ENCODE measurements at regions not wholly inside any gene's neighbourhood (a gene's known extent, or its start where the extent isn't known, plus 50 kb on each side); places are given as distances from the start of the nearest gene placed in this dataset.

DNA sequence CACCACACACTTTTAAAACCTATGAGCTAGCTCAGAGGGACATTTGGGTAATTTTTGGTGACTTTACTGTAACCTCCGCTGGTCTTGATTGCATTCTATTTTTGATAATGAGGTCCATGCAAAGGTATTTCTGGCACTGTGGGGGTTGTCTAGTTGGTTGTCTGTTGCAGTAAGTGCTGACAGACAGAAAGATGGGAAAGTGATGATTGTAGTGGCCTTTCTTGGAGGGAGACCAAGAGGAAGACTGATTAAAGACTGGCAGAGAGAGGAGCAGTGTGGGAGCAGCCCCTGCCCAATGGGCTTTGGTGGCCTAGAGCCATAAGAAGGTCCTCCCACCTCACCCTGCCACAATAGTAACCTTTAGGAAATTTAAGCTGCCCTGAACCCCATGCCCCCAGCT is 173.4 kb upstream of the CTBP2 start:
- DNase-seq (ENCODE audit: low spot score), result no peak
- H3K27me3 Mint-ChIP-seq (ENCODE audit: low read depth), result peaks cover 2% of the 10 kb centered on the region
- H3K9me3 Mint-ChIP-seq (ENCODE audit: low read depth), result peaks cover 6% of the 10 kb centered on the region
- no peak overlapping the region for H3K27ac Mint-ChIP-seq (ENCODE audit: unreplicated experiment)
- peaks cover 11% of the 10 kb centered on the region for H3K4me1 Mint-ChIP-seq (ENCODE audit: low read depth)
- H3K4me3 Mint-ChIP-seq (ENCODE audit: unreplicated experiment), result no peak overlapping the region
- TF ChIP-seq CTCF (IDR thresholded peaks at IDR 0.05), result no peak
- H3K36me3 Mint-ChIP-seq (ENCODE audit: low read depth), result no peaks in the 10 kb centered on the region

DNA sequence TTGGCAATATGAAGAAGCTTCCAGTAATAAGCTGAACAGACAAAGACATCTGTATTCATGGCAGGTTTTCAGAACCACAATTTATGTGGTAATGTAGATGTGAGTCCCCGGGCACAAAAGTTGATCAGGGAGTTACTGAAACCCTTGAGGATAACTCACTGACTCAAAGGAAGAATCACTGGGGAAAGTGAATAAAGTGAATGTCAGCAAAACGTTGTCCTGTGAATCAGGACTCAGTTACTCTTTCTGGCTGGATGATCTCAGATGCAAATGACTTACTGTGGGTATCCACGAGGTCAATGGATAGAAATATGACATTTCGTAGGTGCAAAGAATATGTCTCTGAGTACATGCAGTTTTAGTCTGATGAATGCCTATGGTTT is 172.8 kb upstream of the CTBP2 start:
- Mint-ChIP-seq H3K27me3 (ENCODE audit: low read depth) (peaks cover 4% of the 10 kb centered on the region), H3K27ac (ENCODE audit: unreplicated experiment) (no peak overlapping the region), H3K4me1 (ENCODE audit: low read depth) (peaks cover 11% of the 10 kb centered on the region), H3K9me3 (ENCODE audit: low read depth) (peaks cover under 1% of the 10 kb centered on the region), H3K4me3 (ENCODE audit: unreplicated experiment) (no peak overlapping the region), H3K36me3 (ENCODE audit: low read depth) (no peaks in the 10 kb centered on the region)
- TF ChIP-seq CTCF (IDR thresholded peaks at IDR 0.05), result no peak
- DNase-seq (ENCODE audit: low spot score), result no peak

- H3K4me1 Mint-ChIP-seq (ENCODE audit: low read depth), result peaks cover 11% of the 10 kb centered on the region
- H3K9me3 Mint-ChIP-seq (ENCODE audit: low read depth), result no peaks in the 10 kb centered on the region
- H3K36me3 Mint-ChIP-seq (ENCODE audit: low read depth), result no peaks in the 10 kb centered on the region
- H3K27me3 Mint-ChIP-seq (ENCODE audit: low read depth), result peaks cover 8% of the 10 kb centered on the region
- peak overlapping the region; percentile 12 for H3K27ac Mint-ChIP-seq (ENCODE audit: unreplicated experiment)
- H3K4me3 Mint-ChIP-seq (ENCODE audit: unreplicated experiment), result no peak overlapping the region
- TF ChIP-seq CTCF (IDR thresholded peaks at IDR 0.05), result no peak
- no peak for DNase-seq (ENCODE audit: low spot score)
These were observed 172.3 kb upstream of the CTBP2 start for GRCh38 chr10:125332548-125333208.

GRCh38 chr10:125331056-125331455 is 170.7 kb upstream of the CTBP2 start:
- peaks cover 13% of the 10 kb centered on the region for H3K27me3 Mint-ChIP-seq (ENCODE audit: low read depth)
- no peak for DNase-seq (ENCODE audit: low spot score)
- peaks cover 11% of the 10 kb centered on the region for H3K4me1 Mint-ChIP-seq (ENCODE audit: low read depth)
- no peak overlapping the region for H3K27ac Mint-ChIP-seq (ENCODE audit: unreplicated experiment)
- H3K4me3 Mint-ChIP-seq (ENCODE audit: unreplicated experiment), result no peak overlapping the region
- no peaks in the 10 kb centered on the region for H3K36me3 Mint-ChIP-seq (ENCODE audit: low read depth)
- H3K9me3 Mint-ChIP-seq (ENCODE audit: low read depth), result peaks cover 4% of the 10 kb centered on the region
- no peak for TF ChIP-seq CTCF (IDR thresholded peaks at IDR 0.05)

DNA sequence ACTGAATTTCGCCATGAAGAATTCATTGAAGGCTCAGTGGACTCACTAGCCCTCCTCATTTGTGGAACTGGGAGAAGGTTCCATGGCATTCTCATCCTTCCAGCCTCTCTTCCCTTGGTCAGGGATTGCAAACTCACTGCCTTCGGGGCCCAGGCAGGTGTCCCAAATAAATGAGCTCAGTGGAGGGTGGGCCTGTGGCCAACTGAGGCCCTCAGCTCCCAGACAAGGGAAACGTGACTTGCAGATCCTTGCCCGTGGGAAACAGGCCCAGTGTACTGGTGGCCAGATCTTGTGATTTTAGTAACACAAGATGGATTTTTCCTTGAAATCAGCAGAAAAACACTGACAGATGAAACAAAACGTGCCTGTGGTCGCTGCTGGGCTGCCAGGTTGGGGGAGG is 168.7 kb upstream of the CTBP2 start:
- Mint-ChIP-seq H3K27me3 (ENCODE audit: low read depth) (peaks cover 20% of the 10 kb centered on the region), H3K36me3 (ENCODE audit: low read depth) (no peaks in the 10 kb centered on the region)

More for the DNA sequence above, 168.7 kb upstream of the CTBP2 start:
- no peak overlapping the region for H3K4me3 Mint-ChIP-seq (ENCODE audit: unreplicated experiment)
- no peak for DNase-seq (ENCODE audit: low spot score)
- H3K4me1 Mint-ChIP-seq (ENCODE audit: low read depth), result peaks cover 11% of the 10 kb centered on the region
- peaks cover 4% of the 10 kb centered on the region for H3K9me3 Mint-ChIP-seq (ENCODE audit: low read depth)
- H3K27ac Mint-ChIP-seq (ENCODE audit: unreplicated experiment), result no peak overlapping the region
- no peak for TF ChIP-seq CTCF (IDR thresholded peaks at IDR 0.05)
